Stimulated activated CD8-positive, alpha-beta memory T cell treated with anti-CD3 and anti-CD28 coated beads, Interleukin-15, amount 100 ng/mL, for 24 hours (primary cell): ENCODE measurements at regions not wholly inside any gene's neighbourhood (a gene's known extent, or its start where the extent isn't known, plus 50 kb on each side); places are given as distances from the start of the nearest gene placed in this dataset.

Source experiments
- DNase-seq: peaks from one replicate; pipeline ENCODE4 v3.0.0-alpha.2; 2020; ENCODE audit warnings: low read depth

- no peak for DNase-seq
Measured at GRCh38 chr2:2848621-2849333, 517.7 kb upstream of the MYT1L start.

GRCh38 chr2:2848198-2848597 lies 517.1 kb upstream of the MYT1L start:
- DNase-seq = no peak

GRCh38 chr2:2847209-2847676 lies 516.2 kb upstream of the MYT1L start:
- no peak for DNase-seq

- no peak for DNase-seq
Measured at GRCh38 chr2:2846332-2847208, 515.5 kb upstream of the MYT1L start.

- no peak for DNase-seq
Measured at GRCh38 chr2:2845806-2846315, 514.8 kb upstream of the MYT1L start.

GRCh38 chr2:2845267-2845666 lies 514.2 kb upstream of the MYT1L start:
- DNase-seq = no peak

- DNase-seq = no peak
Measured at GRCh38 chr2:2843969-2844548, 513.0 kb upstream of the MYT1L start.

GRCh38 chr2:2842466-2842865 lies 511.4 kb upstream of the MYT1L start:
- DNase-seq = no peak

- DNase-seq = no peak
Measured at GRCh38 chr2:2840681-2841300, 509.7 kb upstream of the MYT1L start.

GRCh38 chr2:2839782-2840531 lies 508.9 kb upstream of the MYT1L start:
- no peak for DNase-seq

GRCh38 chr2:2839393-2839781 lies 508.3 kb upstream of the MYT1L start:
- DNase-seq = no peak

GRCh38 chr2:2838548-2838845 lies 507.4 kb upstream of the MYT1L start:
- no peak for DNase-seq

GRCh38 chr2:2837746-2838547 lies 506.9 kb upstream of the MYT1L start:
- DNase-seq = no peak

- no peak for DNase-seq
Measured at GRCh38 chr2:2836343-2837070, 505.4 kb upstream of the MYT1L start.

GRCh38 chr2:2834516-2835254 lies 503.6 kb upstream of the MYT1L start:
- no peak for DNase-seq

- no peak for DNase-seq
Measured at GRCh38 chr2:2834105-2834504, 503.0 kb upstream of the MYT1L start.

- no peak for DNase-seq
Measured at GRCh38 chr2:2832657-2833056, 501.6 kb upstream of the MYT1L start.

GRCh38 chr2:2831633-2832032 lies 500.6 kb upstream of the MYT1L start:
- no peak for DNase-seq

- DNase-seq = no peak
Measured at GRCh38 chr2:2830576-2830975, 499.5 kb upstream of the MYT1L start.
